ENCODE measurements at regions not wholly inside any gene's neighbourhood (a gene's known extent, or its start where the extent isn't known, plus 50 kb on each side); places are given as distances from the start of the nearest gene placed in this dataset.

- in situ Hi-C loops (cut with MboI) (loop anchor here (25.0 kb wide), 1 partner anchor 1276 kb away; no protein-coding TSS in a partner anchor), intact Hi-C loops (cut with micrococcal nuclease) (loop anchor here (5.0 to 10.0 kb wide), 2 partner anchors 721 to 1281 kb away; no protein-coding TSS in a partner anchor)
- Histone ChIP-seq H3K79me2 (ENCODE audit: control insufficient read depth, insufficient read depth, low read length) (no peaks in the 10 kb centered on the region), H3K4me1 (replicated peaks in 1 of 2; ENCODE audit: control insufficient read depth in 2 of 2, insufficient read depth in 2 of 2, low read length in 2 of 2) (no peaks in the 10 kb centered on the region), H3K27ac (ENCODE audit: extremely low read depth, low read depth, low read length) (no peak overlapping the region), H2AFZ (ENCODE audit: low read depth, low read length) (no peak overlapping the region), H3K9me1 (ENCODE audit: control insufficient read depth, insufficient read depth, low read length) (no peaks in the 10 kb centered on the region), H4K20me1 (replicated peaks; ENCODE audit: control insufficient read depth, insufficient read depth, low read length) (no peaks in the 10 kb centered on the region), H3K4me3 (no peak overlapping the region), H3K27me3 (ENCODE audit: control insufficient read depth in 2 of 2, insufficient read depth in 2 of 2, low read length in 2 of 2) (no peaks in the 10 kb centered on the region), H3K9ac (ENCODE audit: insufficient read depth in 1 of 2, low read depth in 2 of 2, low read length in 2 of 2) (no peak overlapping the region), H3K9me3 (replicated peaks; ENCODE audit: control insufficient read depth, insufficient read depth, low read depth, low read length) (no peaks in the 10 kb centered on the region), H3K4me2 (ENCODE audit: insufficient read depth, low read length) (no peak overlapping the region), H3K36me3 (ENCODE audit: control insufficient read depth, insufficient read depth, low read length) (peaks cover 5% of the 10 kb centered on the region; the same call in 1 of the 3 replicates)
- peak; percentile 63; the same call in 1 of the 3 replicates for ATAC-seq
- peak; percentile 21 to 60 (median 56) for DNase-seq (ENCODE audit: extremely low read depth in 1 of 4, low spot score in 3 of 4)
- CTCF ChIA-PET (ENCODE audit: low intra/inter-chr PET ratio) = interaction anchor here (1.4 kb wide), 1 partner anchor 896 kb away, joined by 6 read pairs; no protein-coding TSS in a partner anchor
- peak; percentile 37 for FAIRE-seq
- BruUV-seq (replicated peaks) = no TSS peak
- POLR2A ChIA-PET = interaction anchor here (1.1 kb wide), 1 partner anchor 13 kb away, joined by 3 read pairs; no protein-coding TSS in a partner anchor
- WGBS (ENCODE audit: insufficient coverage, low coverage, missing lambda C conversion rate) = 36% methylated on average over 1 of the region's 1 CpG
- TF ChIP-seq MNT (conservative IDR thresholded peaks at IDR 0.05) (no peak), MXI1 (IDR thresholded peaks at IDR 0.05; ENCODE audit: low read depth, low read length) (no peak), NEUROD1 (IDR thresholded peaks at IDR 0.05; ENCODE audit: borderline replicate concordance, low read depth, low read length, partially characterized antibody) (no peak), PPARD (CRISPR knock-in tag; IDR thresholded peaks at IDR 0.05) (no peak), FUS (optimal IDR thresholded peaks at IDR 0.05; ENCODE audit: low read depth, low read length) (no peak)
- TF ChIP-seq, protein P1, sequence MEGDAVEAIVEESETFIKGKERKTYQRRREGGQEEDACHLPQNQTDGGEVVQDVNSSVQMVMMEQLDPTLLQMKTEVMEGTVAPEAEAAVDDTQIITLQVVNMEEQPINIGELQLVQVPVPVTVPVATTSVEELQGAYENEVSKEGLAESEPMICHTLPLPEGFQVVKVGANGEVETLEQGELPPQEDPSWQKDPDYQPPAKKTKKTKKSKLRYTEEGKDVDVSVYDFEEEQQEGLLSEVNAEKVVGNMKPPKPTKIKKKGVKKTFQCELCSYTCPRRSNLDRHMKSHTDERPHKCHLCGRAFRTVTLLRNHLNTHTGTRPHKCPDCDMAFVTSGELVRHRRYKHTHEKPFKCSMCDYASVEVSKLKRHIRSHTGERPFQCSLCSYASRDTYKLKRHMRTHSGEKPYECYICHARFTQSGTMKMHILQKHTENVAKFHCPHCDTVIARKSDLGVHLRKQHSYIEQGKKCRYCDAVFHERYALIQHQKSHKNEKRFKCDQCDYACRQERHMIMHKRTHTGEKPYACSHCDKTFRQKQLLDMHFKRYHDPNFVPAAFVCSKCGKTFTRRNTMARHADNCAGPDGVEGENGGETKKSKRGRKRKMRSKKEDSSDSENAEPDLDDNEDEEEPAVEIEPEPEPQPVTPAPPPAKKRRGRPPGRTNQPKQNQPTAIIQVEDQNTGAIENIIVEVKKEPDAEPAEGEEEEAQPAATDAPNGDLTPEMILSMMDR (IDR thresholded peaks at IDR 0.05 in 2 of 3, conservative IDR thresholded peaks at IDR 0.05 in 1 of 3; ENCODE audit: insufficient read depth in 2 of 3, low read depth in 1 of 3, low read length in 3 of 3) = peak in 2 of 3 experiments; percentile 57 to 59; a peak in 4 of 6 replicates
- TF ChIP-seq, protein P2, sequence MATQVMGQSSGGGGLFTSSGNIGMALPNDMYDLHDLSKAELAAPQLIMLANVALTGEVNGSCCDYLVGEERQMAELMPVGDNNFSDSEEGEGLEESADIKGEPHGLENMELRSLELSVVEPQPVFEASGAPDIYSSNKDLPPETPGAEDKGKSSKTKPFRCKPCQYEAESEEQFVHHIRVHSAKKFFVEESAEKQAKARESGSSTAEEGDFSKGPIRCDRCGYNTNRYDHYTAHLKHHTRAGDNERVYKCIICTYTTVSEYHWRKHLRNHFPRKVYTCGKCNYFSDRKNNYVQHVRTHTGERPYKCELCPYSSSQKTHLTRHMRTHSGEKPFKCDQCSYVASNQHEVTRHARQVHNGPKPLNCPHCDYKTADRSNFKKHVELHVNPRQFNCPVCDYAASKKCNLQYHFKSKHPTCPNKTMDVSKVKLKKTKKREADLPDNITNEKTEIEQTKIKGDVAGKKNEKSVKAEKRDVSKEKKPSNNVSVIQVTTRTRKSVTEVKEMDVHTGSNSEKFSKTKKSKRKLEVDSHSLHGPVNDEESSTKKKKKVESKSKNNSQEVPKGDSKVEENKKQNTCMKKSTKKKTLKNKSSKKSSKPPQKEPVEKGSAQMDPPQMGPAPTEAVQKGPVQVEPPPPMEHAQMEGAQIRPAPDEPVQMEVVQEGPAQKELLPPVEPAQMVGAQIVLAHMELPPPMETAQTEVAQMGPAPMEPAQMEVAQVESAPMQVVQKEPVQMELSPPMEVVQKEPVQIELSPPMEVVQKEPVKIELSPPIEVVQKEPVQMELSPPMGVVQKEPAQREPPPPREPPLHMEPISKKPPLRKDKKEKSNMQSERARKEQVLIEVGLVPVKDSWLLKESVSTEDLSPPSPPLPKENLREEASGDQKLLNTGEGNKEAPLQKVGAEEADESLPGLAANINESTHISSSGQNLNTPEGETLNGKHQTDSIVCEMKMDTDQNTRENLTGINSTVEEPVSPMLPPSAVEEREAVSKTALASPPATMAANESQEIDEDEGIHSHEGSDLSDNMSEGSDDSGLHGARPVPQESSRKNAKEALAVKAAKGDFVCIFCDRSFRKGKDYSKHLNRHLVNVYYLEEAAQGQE (IDR thresholded peaks at IDR 0.05; ENCODE audit: borderline replicate concordance) = peak; percentile 10; the same call in 1 of the 2 replicates
- TF ChIP-seq, protein P2 (CRISPR knock-in tag; IDR thresholded peaks at IDR 0.05; ENCODE audit: low read depth) = no peak
Measured at GRCh38 chr4:23135792-23136645, 443.3 kb downstream of the GBA3 start.

Data from K562 (cell line).